A549 (cell line): ENCODE measurements at regions not wholly inside any gene's neighbourhood (a gene's known extent, or its start where the extent isn't known, plus 50 kb on each side); places are given as distances from the start of the nearest gene placed in this dataset.

ENCODE experiments used
- CTCF ChIP-seq: fragments of >200 bp; sonication (Bioruptor Twin); formaldehyde crosslinking; IDR thresholded peaks from 3 replicates; pipeline ENCODE4 v1.5.1; 2016
- POLR2A ChIP-seq: IDR thresholded peaks from 2 replicates; pipeline ENCODE4 v1.6.1; 2012; ENCODE audit warnings: mild to moderate bottlenecking, low read length

GRCh38 chr2:236676136-236676873, 106.7 kb downstream of the ACKR3 start:
- no peak for TF ChIP-seq POLR2A
- TF ChIP-seq CTCF = no peak
